Mesenchymal stem cell (in vitro differentiated cells and primary cell): ENCODE measurements at regions not wholly inside any gene's neighbourhood (a gene's known extent, or its start where the extent isn't known, plus 50 kb on each side); places are given as distances from the start of the nearest gene placed in this dataset.

Source experiments
- DNase-seq: peaks from one replicate; pipeline ENCODE4 v3.0.0-alpha.2; 2013
- H2AFZ ChIP-seq: one replicate; pipeline ENCODE4 v1.6.1; 2013; ENCODE audit warnings: low read depth, mild to moderate bottlenecking, control low read depth, inconsistent platforms, low read length, moderate library complexity
- H2AK5ac ChIP-seq: 2 replicates; pipeline ENCODE4 v1.6.1; 2013; ENCODE audit warnings: low read length, moderate library complexity, mild to moderate bottlenecking, inconsistent platforms; ENCODE audit not compliant: severe bottlenecking
- H2BK120ac ChIP-seq: one replicate; pipeline ENCODE4 v1.6.1; 2013; ENCODE audit warnings: low read depth, mild to moderate bottlenecking, inconsistent platforms, low read length, moderate library complexity
- H2BK12ac ChIP-seq, 2 experiments: one replicate each; pipeline ENCODE4 v1.6.1; 2013; ENCODE audit warnings: inconsistent platforms in 2 of 2, low read length in 2 of 2, mild to moderate bottlenecking in 2 of 2, moderate library complexity in 2 of 2, control low read depth in 1 of 2
- H2BK15ac ChIP-seq: one replicate; pipeline ENCODE4 v1.6.1; 2013; ENCODE audit warnings: mild to moderate bottlenecking, low read depth, inconsistent platforms; ENCODE audit not compliant: poor library complexity, severe bottlenecking
- H2BK5ac ChIP-seq: 2 replicates; pipeline ENCODE4 v1.6.1; 2013; ENCODE audit warnings: low read depth, mild to moderate bottlenecking, low read length, control low read depth, inconsistent platforms; ENCODE audit not compliant: poor library complexity, severe bottlenecking
- H3K14ac ChIP-seq, 2 experiments: one replicate each; pipeline ENCODE4 v1.6.1; 2013; ENCODE audit warnings: inconsistent platforms in 2 of 2, low read length in 2 of 2, control low read depth in 1 of 2, mild to moderate bottlenecking in 1 of 2, moderate library complexity in 1 of 2
- H3K18ac ChIP-seq, 2 experiments: one replicate each; pipeline ENCODE4 v1.6.1; 2013; ENCODE audit warnings: inconsistent platforms in 2 of 2, low read length in 2 of 2, control low read depth in 1 of 2, low read depth in 1 of 2, mild to moderate bottlenecking in 1 of 2
- H3K23ac ChIP-seq, 2 experiments: one replicate each; pipeline ENCODE4 v1.6.1; 2013; ENCODE audit warnings: inconsistent platforms in 2 of 2, low read length in 2 of 2, mild to moderate bottlenecking in 2 of 2, moderate library complexity in 2 of 2, control low read depth in 1 of 2
- H3K27ac ChIP-seq: 2 replicates; pipeline ENCODE4 v1.5.1; 2013; ENCODE audit warnings: mild to moderate bottlenecking, moderate library complexity, low read length, control low read depth, inconsistent platforms; ENCODE audit not compliant: poor library complexity, severe bottlenecking
- H3K27me3 ChIP-seq, 2 experiments: 2 replicates each; pipeline versions ENCODE4 v1.6.1 to v1.7.0; 2013; ENCODE audit warnings: low read length in 2 of 2, mild to moderate bottlenecking in 2 of 2, moderate library complexity in 2 of 2, control low read depth in 1 of 2, inconsistent platforms in 1 of 2; ENCODE audit not compliant: control insufficient read depth in 1 of 2, insufficient read depth in 1 of 2
- H3K36me3 ChIP-seq, 2 experiments: 2 replicates each; pipeline versions ENCODE4 v1.6.1 to v1.7.0; 2013; ENCODE audit warnings: low read length in 2 of 2, control low read depth in 1 of 2, inconsistent platforms in 1 of 2, low read depth in 1 of 2, mild to moderate bottlenecking in 1 of 2; ENCODE audit not compliant: insufficient read depth in 2 of 2, control insufficient read depth in 1 of 2
- H3K4ac ChIP-seq, 2 experiments: one replicate each; pipeline ENCODE4 v1.6.1; 2013; ENCODE audit warnings: inconsistent platforms in 2 of 2, low read length in 2 of 2, mild to moderate bottlenecking in 2 of 2, moderate library complexity in 2 of 2, control low read depth in 1 of 2, low read depth in 1 of 2
- H3K4me1 ChIP-seq: 2 replicates; pipeline ENCODE4 v1.6.1; 2013; ENCODE audit warnings: low read depth, low read length, control low read depth; ENCODE audit not compliant: control insufficient read depth, insufficient read depth
- H3K4me2 ChIP-seq: 2 replicates; pipeline ENCODE4 v1.6.1; 2013; ENCODE audit warnings: low read length, mild to moderate bottlenecking, inconsistent platforms; ENCODE audit not compliant: poor library complexity, severe bottlenecking
- H3K4me3 ChIP-seq, 2 experiments: 2 replicates each; pipeline versions ENCODE4 v1.5.1 to v1.7.0; 2013; ENCODE audit warnings: low read length in 2 of 2, mild to moderate bottlenecking in 2 of 2, control low read depth in 1 of 2, low read depth in 1 of 2; ENCODE audit not compliant: insufficient read depth in 1 of 2
- H3K79me1 ChIP-seq: replicated peaks from 2 replicates; pipeline ENCODE4 v1.6.1; 2013; ENCODE audit warnings: mild to moderate bottlenecking, control low read depth, low read length, inconsistent platforms; ENCODE audit not compliant: poor library complexity, severe bottlenecking
- H3K9ac ChIP-seq: 2 replicates; pipeline ENCODE4 v1.7.0; 2013; ENCODE audit warnings: mild to moderate bottlenecking, low read length, moderate library complexity
- H3K9me3 ChIP-seq: 2 replicates; pipeline ENCODE4 v1.7.0; 2013; ENCODE audit warnings: mild to moderate bottlenecking, low read length; ENCODE audit not compliant: control insufficient read depth
- H4K8ac ChIP-seq: one replicate; pipeline ENCODE4 v1.6.1; 2013; ENCODE audit warnings: inconsistent platforms, mild to moderate bottlenecking, low read length, moderate library complexity
- H4K91ac ChIP-seq: one replicate; pipeline ENCODE4 v1.6.1; 2013; ENCODE audit warnings: mild to moderate bottlenecking, low read length, inconsistent platforms
- WGBS: methylation state at CpG from one replicate; pipeline ENCODE4 v1.1.7; 2013; ENCODE audit warnings: mixed read lengths; 5-methylcytosine and 5-hydroxymethylcytosine counted together

GRCh38 chr6:54689620-54690019 is 157.0 kb upstream of the FAM83B start:
- H3K36me3 ChIP-seq, result no peaks in the 10 kb centered on the region
- no peak overlapping the region for H3K4ac ChIP-seq
- no peak overlapping the region for H3K18ac ChIP-seq
- no peaks in the 10 kb centered on the region for H3K4me1 ChIP-seq
- no peaks in the 10 kb centered on the region for H3K9me3 ChIP-seq
- H2BK5ac ChIP-seq, result no peak overlapping the region
- H3K4me2 ChIP-seq, result no peak overlapping the region
- H2BK120ac ChIP-seq, result no peak overlapping the region
- no peaks in the 10 kb centered on the region for H3K27me3 ChIP-seq
- WGBS, result 73% methylated on average over 1 of the region's 2 CpGs
- no peak overlapping the region for H2BK15ac ChIP-seq
- H2BK12ac ChIP-seq, result no peak overlapping the region
- no peak overlapping the region for H4K91ac ChIP-seq
- no peaks in the 10 kb centered on the region for H3K79me1 ChIP-seq
- no peak overlapping the region for H3K9ac ChIP-seq
- DNase-seq, result no peak
- H3K14ac ChIP-seq, result no peak overlapping the region
- H3K4me3 ChIP-seq, result no peak overlapping the region
- H3K27ac ChIP-seq, result no peak overlapping the region
- H2AFZ ChIP-seq, result no peak overlapping the region
- no peak overlapping the region for H3K23ac ChIP-seq
- H2AK5ac ChIP-seq, result no peak overlapping the region
- no peak overlapping the region for H4K8ac ChIP-seq

- Histone ChIP-seq H3K9ac (no peak overlapping the region), H3K4me3 (no peak overlapping the region)
Measured at GRCh38 chr6:54690596-54690995, 156.0 kb upstream of the FAM83B start.

GRCh38 chr6:54694928-54695532 is 151.5 kb upstream of the FAM83B start:
- no peak overlapping the region for H3K14ac ChIP-seq
- no peaks in the 10 kb centered on the region for H3K4me1 ChIP-seq
- H2AK5ac ChIP-seq, result no peak overlapping the region
- H2BK5ac ChIP-seq, result no peak overlapping the region
- no peak for DNase-seq
- no peaks in the 10 kb centered on the region for H3K36me3 ChIP-seq
- H3K79me1 ChIP-seq, result no peaks in the 10 kb centered on the region
- no peak overlapping the region for H2AFZ ChIP-seq
- no peak overlapping the region for H3K4me2 ChIP-seq
- H3K27me3 ChIP-seq, result no peaks in the 10 kb centered on the region
- no peak overlapping the region for H3K18ac ChIP-seq
- WGBS, result 88% methylated on average over 1 of the region's 3 CpGs
- H4K8ac ChIP-seq, result no peak overlapping the region
- no peaks in the 10 kb centered on the region for H3K9me3 ChIP-seq
- no peak overlapping the region for H3K9ac ChIP-seq
- no peak overlapping the region for H2BK120ac ChIP-seq
- no peak overlapping the region for H4K91ac ChIP-seq
- H3K27ac ChIP-seq, result no peak overlapping the region
- no peak overlapping the region for H3K4ac ChIP-seq
- no peak overlapping the region for H3K23ac ChIP-seq
- H3K4me3 ChIP-seq, result no peak overlapping the region
- no peak overlapping the region for H2BK15ac ChIP-seq
- H2BK12ac ChIP-seq, result no peak overlapping the region

More at GRCh38 chr6:54690596-54690995, 156.0 kb upstream of the FAM83B start:
- Histone ChIP-seq H3K14ac (no peak overlapping the region), H3K9me3 (no peaks in the 10 kb centered on the region), H3K23ac (no peak overlapping the region), H3K79me1 (no peaks in the 10 kb centered on the region), H2AFZ (no peak overlapping the region), H3K4ac (no peak overlapping the region), H2BK120ac (no peak overlapping the region), H4K91ac (no peak overlapping the region), H3K27ac (no peak overlapping the region), H2BK12ac (no peak overlapping the region), H3K4me2 (no peak overlapping the region), H3K4me1 (no peaks in the 10 kb centered on the region), H2BK15ac (no peak overlapping the region), H2AK5ac (no peak overlapping the region), H2BK5ac (no peak overlapping the region), H3K18ac (no peak overlapping the region), H3K27me3 (no peaks in the 10 kb centered on the region), H4K8ac (no peak overlapping the region), H3K36me3 (no peaks in the 10 kb centered on the region)
- no peak for DNase-seq
- no CpG with 5 or more reads among the region's 5 CpGs for WGBS

GRCh38 chr6:54695815-54696214 is 150.8 kb upstream of the FAM83B start:
- no peak overlapping the region for H2BK5ac ChIP-seq
- H3K4me3 ChIP-seq, result no peak overlapping the region
- no peak overlapping the region for H2BK12ac ChIP-seq
- no peaks in the 10 kb centered on the region for H3K9me3 ChIP-seq
- DNase-seq, result no peak
- no peaks in the 10 kb centered on the region for H3K36me3 ChIP-seq
- H3K14ac ChIP-seq, result no peak overlapping the region
- H2AFZ ChIP-seq, result no peak overlapping the region
- H3K27ac ChIP-seq, result no peak overlapping the region
- no peak overlapping the region for H3K18ac ChIP-seq
- H3K9ac ChIP-seq, result no peak overlapping the region
- H3K4me2 ChIP-seq, result no peak overlapping the region
- H4K8ac ChIP-seq, result no peak overlapping the region
- no peaks in the 10 kb centered on the region for H3K4me1 ChIP-seq
- no peak overlapping the region for H2BK15ac ChIP-seq
- H3K79me1 ChIP-seq, result no peaks in the 10 kb centered on the region
- H2BK120ac ChIP-seq, result no peak overlapping the region
- no peak overlapping the region for H4K91ac ChIP-seq
- no peaks in the 10 kb centered on the region for H3K27me3 ChIP-seq
- 78% methylated on average over 1 of the region's 3 CpGs for WGBS
- H2AK5ac ChIP-seq, result no peak overlapping the region
- H3K23ac ChIP-seq, result no peak overlapping the region
- no peak overlapping the region for H3K4ac ChIP-seq
